Nephron (organoid): ENCODE measurements at regions not wholly inside any gene's neighbourhood (a gene's known extent, or its start where the extent isn't known, plus 50 kb on each side); places are given as distances from the start of the nearest gene placed in this dataset.
"Not testable (repeated sequence)": the region's sequence is repeated elsewhere in the genome, so short reads cannot be mapped to it uniquely, and the experiment has no call there.

Source experiments
- H3K27ac Mint-ChIP-seq, 3 experiments: 2 replicates each; pipeline ENCODE4 v1.8.0; 2020; ENCODE audit warnings: mixed read lengths in 3 of 3, mild to moderate bottlenecking in 2 of 3, moderate library complexity in 1 of 3
- H3K27me3 Mint-ChIP-seq: 2 replicates; pipeline ENCODE4 v1.8.0; 2021; ENCODE audit warnings: low read depth, mild to moderate bottlenecking, moderate library complexity, mixed read lengths
- H3K36me3 Mint-ChIP-seq: 2 replicates; pipeline ENCODE4 v1.8.0; 2020; ENCODE audit warnings: low read depth, mixed read lengths
- H3K4me1 Mint-ChIP-seq: 2 replicates; pipeline ENCODE4 v1.8.0; 2020; ENCODE audit warnings: mixed read lengths
- H3K4me3 Mint-ChIP-seq, 3 experiments: 2 replicates each; pipeline ENCODE4 v1.8.0; 2020; ENCODE audit warnings: mild to moderate bottlenecking in 3 of 3, mixed read lengths in 3 of 3, moderate library complexity in 2 of 3
- H3K9me3 Mint-ChIP-seq: 2 replicates; pipeline ENCODE4 v1.8.0; 2020; ENCODE audit warnings: mixed read lengths
- CTCF ChIP-seq, 3 experiments: fragments of 200-600 bp; sonication (generic); IDR thresholded peaks; one replicate each; pipeline ENCODE4 v1.5.0; 2021; ENCODE audit warnings: antibody characterized with exemption in 3 of 3; ENCODE audit not compliant: unreplicated experiment in 3 of 3

- Mint-ChIP-seq H3K27me3 (peaks cover 3% of the 10 kb centered on the region), H3K9me3 (peaks cover 22% of the 10 kb centered on the region), H3K27ac (no peak overlapping the region), H3K4me1 (peaks cover 7% of the 10 kb centered on the region), H3K4me3 (no peak overlapping the region), H3K36me3 (no peaks in the 10 kb centered on the region)
- TF ChIP-seq CTCF (IDR thresholded peaks at IDR 0.05; ENCODE audit: unreplicated experiment in 3 of 3) = no peak
Observed at GRCh38 chr6:76892542-76892941, 570.7 kb downstream of the HTR1B start.

- Mint-ChIP-seq H3K27me3 (no peaks in the 10 kb centered on the region), H3K4me1 (peaks cover 24% of the 10 kb centered on the region), H3K27ac (no peak overlapping the region), H3K9me3 (peaks cover 8% of the 10 kb centered on the region), H3K36me3 (no peaks in the 10 kb centered on the region), H3K4me3 (no peak overlapping the region)
- no peak for TF ChIP-seq CTCF (IDR thresholded peaks at IDR 0.05; ENCODE audit: unreplicated experiment in 3 of 3)
Observed at GRCh38 chr6:76888351-76888750, 574.9 kb downstream of the HTR1B start.

- Mint-ChIP-seq H3K4me3 (no peak overlapping the region), H3K27ac (peak overlapping the region in 1 of 3 experiments; percentile 17), H3K36me3 (no peaks in the 10 kb centered on the region), H3K27me3 (no peaks in the 10 kb centered on the region), H3K9me3 (peaks cover 8% of the 10 kb centered on the region), H3K4me1 (peaks cover 24% of the 10 kb centered on the region)
- no peak for TF ChIP-seq CTCF (IDR thresholded peaks at IDR 0.05; ENCODE audit: unreplicated experiment in 3 of 3)
Observed at GRCh38 chr6:76886900-76887299, 576.4 kb downstream of the HTR1B start.

GRCh38 chr6:76885861-76886301 lies 577.4 kb downstream of the HTR1B start:
- Mint-ChIP-seq H3K27me3 (no peaks in the 10 kb centered on the region), H3K9me3 (peaks cover 13% of the 10 kb centered on the region), H3K4me3 (no peak overlapping the region), H3K4me1 (peaks cover 24% of the 10 kb centered on the region), H3K27ac (peak overlapping the region; percentile 63 to 91 (median 82)), H3K36me3 (no peaks in the 10 kb centered on the region)
- no peak for TF ChIP-seq CTCF (IDR thresholded peaks at IDR 0.05; ENCODE audit: unreplicated experiment in 3 of 3)

- Mint-ChIP-seq H3K4me1 (peaks cover 11% of the 10 kb centered on the region), H3K27ac (no peak overlapping the region), H3K9me3 (peaks cover 15% of the 10 kb centered on the region), H3K27me3 (peaks cover 5% of the 10 kb centered on the region), H3K4me3 (no peak overlapping the region), H3K36me3 (peaks cover 5% of the 10 kb centered on the region)
- TF ChIP-seq CTCF (IDR thresholded peaks at IDR 0.05; ENCODE audit: unreplicated experiment in 3 of 3) = no peak
Observed at GRCh38 chr6:76881414-76881813, 581.9 kb downstream of the HTR1B start.

- peak overlapping the region; percentile 89 to 95 (median 91) for H3K27ac Mint-ChIP-seq
- H3K36me3 Mint-ChIP-seq = peaks cover 19% of the 10 kb centered on the region
- peak; percentile 62 to 73 (median 72) for TF ChIP-seq CTCF (IDR thresholded peaks at IDR 0.05; ENCODE audit: unreplicated experiment in 3 of 3)
- H3K27me3 Mint-ChIP-seq = peaks cover 5% of the 10 kb centered on the region
- peak overlapping the region; percentile 94 to 95 (median 94) for H3K4me3 Mint-ChIP-seq
- H3K4me1 Mint-ChIP-seq = no peaks in the 10 kb centered on the region
- peaks cover 34% of the 10 kb centered on the region for H3K9me3 Mint-ChIP-seq
Observed at GRCh38 chr6:76876922-76877553, 586.3 kb downstream of the HTR1B start.

- H3K4me1 Mint-ChIP-seq, H3K27me3 Mint-ChIP-seq: not testable (repeated sequence)
- peak overlapping the region; percentile 94 to 95 (median 94) for H3K4me3 Mint-ChIP-seq
- H3K9me3 Mint-ChIP-seq = peaks cover 33% of the 10 kb centered on the region
- peak overlapping the region in 2 of 3 experiments; percentile 91 to 95 for H3K27ac Mint-ChIP-seq
- peaks cover 19% of the 10 kb centered on the region for H3K36me3 Mint-ChIP-seq
Observed at GRCh38 chr6:76876430-76876829, 586.9 kb downstream of the HTR1B start.
